ENCODE measurements at regions not wholly inside any gene's neighbourhood (a gene's known extent, or its start where the extent isn't known, plus 50 kb on each side); places are given as distances from the start of the nearest gene placed in this dataset.

DNA sequence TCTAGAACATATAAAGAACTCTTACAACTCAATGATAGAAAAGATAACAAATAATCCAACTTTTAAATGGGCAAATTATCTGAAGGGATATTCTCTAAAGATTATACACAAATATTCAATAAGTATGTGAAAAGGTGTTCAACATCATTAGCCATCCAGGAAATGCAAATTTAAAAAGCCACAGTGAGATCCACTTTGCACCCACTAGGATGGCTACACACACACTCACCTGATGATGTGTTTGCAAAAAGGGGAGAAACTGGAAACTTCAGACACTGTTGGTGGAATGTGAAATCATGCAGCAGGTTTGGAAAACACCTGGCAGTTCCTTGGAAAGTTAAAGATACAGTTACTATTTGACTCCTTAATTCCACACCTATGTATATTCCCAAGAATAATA, 87.2 kb upstream of the GYPC start:
- TF ChIP-seq, protein P1, sequence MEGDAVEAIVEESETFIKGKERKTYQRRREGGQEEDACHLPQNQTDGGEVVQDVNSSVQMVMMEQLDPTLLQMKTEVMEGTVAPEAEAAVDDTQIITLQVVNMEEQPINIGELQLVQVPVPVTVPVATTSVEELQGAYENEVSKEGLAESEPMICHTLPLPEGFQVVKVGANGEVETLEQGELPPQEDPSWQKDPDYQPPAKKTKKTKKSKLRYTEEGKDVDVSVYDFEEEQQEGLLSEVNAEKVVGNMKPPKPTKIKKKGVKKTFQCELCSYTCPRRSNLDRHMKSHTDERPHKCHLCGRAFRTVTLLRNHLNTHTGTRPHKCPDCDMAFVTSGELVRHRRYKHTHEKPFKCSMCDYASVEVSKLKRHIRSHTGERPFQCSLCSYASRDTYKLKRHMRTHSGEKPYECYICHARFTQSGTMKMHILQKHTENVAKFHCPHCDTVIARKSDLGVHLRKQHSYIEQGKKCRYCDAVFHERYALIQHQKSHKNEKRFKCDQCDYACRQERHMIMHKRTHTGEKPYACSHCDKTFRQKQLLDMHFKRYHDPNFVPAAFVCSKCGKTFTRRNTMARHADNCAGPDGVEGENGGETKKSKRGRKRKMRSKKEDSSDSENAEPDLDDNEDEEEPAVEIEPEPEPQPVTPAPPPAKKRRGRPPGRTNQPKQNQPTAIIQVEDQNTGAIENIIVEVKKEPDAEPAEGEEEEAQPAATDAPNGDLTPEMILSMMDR (IDR thresholded peaks at IDR 0.05), result no peak
- no peak for TF ChIP-seq POLR2A (IDR thresholded peaks at IDR 0.05)
